Activated CD4-positive, alpha-beta T cell treated with anti-CD3 and anti-CD28 coated beads, Interleukin-2, amount 10 ng/mL, durations not matched to agents 7 days and 5 days (primary cell): ENCODE measurements at regions not wholly inside any gene's neighbourhood (a gene's known extent, or its start where the extent isn't known, plus 50 kb on each side); places are given as distances from the start of the nearest gene placed in this dataset.
"Not testable (repeated sequence)": the region's sequence is repeated elsewhere in the genome, so short reads cannot be mapped to it uniquely, and the experiment has no call there.

Source experiments
- CTCF ChIA-PET: fragments of 350-600 bp; sonication (Branson Sonifier 250); formaldehyde crosslinking; loops from one replicate; lab custom pipeline; 2021; ENCODE audit warnings: antibody characterized with exemption; lab: Charles Lee
- POLR2A ChIA-PET: fragments of 350-600 bp; sonication (Branson Sonifier 250); formaldehyde crosslinking; loops from one replicate; lab custom pipeline; 2021; ENCODE audit warnings: antibody characterized with exemption; lab: Charles Lee
- DNase-seq: peaks from one replicate; pipeline ENCODE4 v3.0.0-alpha.2; 2020
- H3K27ac Mint-ChIP-seq: one replicate; pipeline ENCODE4 v1.8.0; 2021; ENCODE audit warnings: mild to moderate bottlenecking, moderate library complexity, mixed read lengths
- H3K27me3 Mint-ChIP-seq: one replicate; pipeline ENCODE4 v1.8.0; 2021; ENCODE audit warnings: mixed read lengths
- H3K36me3 Mint-ChIP-seq: one replicate; pipeline ENCODE4 v1.8.0; 2021; ENCODE audit warnings: low read depth, mixed read lengths
- H3K4me1 Mint-ChIP-seq: one replicate; pipeline ENCODE4 v1.8.0; 2021; ENCODE audit warnings: mixed read lengths
- H3K4me3 Mint-ChIP-seq: one replicate; pipeline ENCODE4 v1.8.0; 2021; ENCODE audit warnings: mild to moderate bottlenecking, moderate library complexity, mixed read lengths
- H3K9me3 Mint-ChIP-seq: one replicate; pipeline ENCODE4 v1.8.0; 2021; ENCODE audit warnings: mixed read lengths

DNA sequence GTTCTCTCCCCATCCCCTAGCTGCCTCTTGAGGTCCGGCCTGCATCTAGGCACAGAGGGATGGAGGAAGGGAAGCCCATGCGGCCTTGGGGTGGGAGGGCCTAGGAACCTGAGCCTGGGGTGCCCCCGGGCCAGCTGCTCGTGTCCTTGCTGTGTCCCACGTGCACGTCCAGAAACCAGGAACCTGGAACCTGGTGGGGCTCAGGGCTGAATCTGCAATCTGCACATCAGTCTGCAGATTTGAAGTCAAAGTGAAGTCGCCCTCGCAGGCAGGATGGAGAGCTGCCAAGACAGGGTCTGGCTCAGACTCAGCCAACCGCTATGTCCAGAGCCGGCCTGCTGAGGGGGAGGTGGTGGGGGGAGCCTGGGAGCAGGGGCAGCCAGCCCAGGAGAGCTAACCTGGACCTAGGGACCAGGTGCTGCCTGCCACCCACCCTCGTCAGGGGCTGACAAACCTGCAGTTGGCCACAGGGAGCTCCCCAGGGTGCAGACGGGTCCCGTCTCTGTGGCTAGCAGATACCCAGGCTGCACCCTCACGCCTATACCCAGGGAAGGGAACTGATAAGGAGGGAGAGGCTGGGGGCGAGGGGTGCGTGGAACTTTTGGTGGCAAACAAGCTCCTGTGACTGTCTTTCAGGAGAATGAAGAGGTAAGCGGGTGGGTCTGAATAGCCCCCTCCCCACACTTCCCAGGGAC is 103.5 kb upstream of the SIMC1 start:
- CTCF ChIA-PET: no interaction called here
- Mint-ChIP-seq H3K27me3 (peaks cover 38% of the 10 kb centered on the region), H3K27ac (no peak overlapping the region), H3K4me3 (no peak overlapping the region), H3K36me3 (no peaks in the 10 kb centered on the region), H3K4me1 (peaks cover 14% of the 10 kb centered on the region), H3K9me3 (no peaks in the 10 kb centered on the region)
- no peak for DNase-seq
- POLR2A ChIA-PET: no interaction called here

GRCh38 chr5:176140138-176140537 is 98.1 kb upstream of the SIMC1 start:
- H3K4me1 Mint-ChIP-seq: not testable (repeated sequence)

GRCh38 chr5:176144508-176144907 is 93.7 kb upstream of the SIMC1 start:
- ChIA-PET POLR2A (no interaction called here), CTCF (no interaction called here)
- Mint-ChIP-seq H3K9me3 (peaks cover 12% of the 10 kb centered on the region), H3K27ac (no peak overlapping the region), H3K4me3 (no peak overlapping the region), H3K4me1 (peaks cover 5% of the 10 kb centered on the region), H3K27me3 (peaks cover 28% of the 10 kb centered on the region), H3K36me3 (peaks cover 2% of the 10 kb centered on the region)
- DNase-seq: no peak

More at GRCh38 chr5:176140138-176140537, 98.1 kb upstream of the SIMC1 start:
- Mint-ChIP-seq H3K9me3 (peaks cover 12% of the 10 kb centered on the region), H3K27me3 (peaks cover 25% of the 10 kb centered on the region)
- H3K4me3 Mint-ChIP-seq, POLR2A ChIA-PET, H3K36me3 Mint-ChIP-seq, CTCF ChIA-PET, DNase-seq, H3K27ac Mint-ChIP-seq: not testable (repeated sequence)

- CTCF ChIA-PET, H3K27ac Mint-ChIP-seq, H3K36me3 Mint-ChIP-seq, H3K4me3 Mint-ChIP-seq, DNase-seq, H3K9me3 Mint-ChIP-seq, H3K4me1 Mint-ChIP-seq, POLR2A ChIA-PET: not testable (repeated sequence)
- peaks cover 17% of the 10 kb centered on the region for H3K27me3 Mint-ChIP-seq
These were observed 88.3 kb upstream of the SIMC1 start for GRCh38 chr5:176149948-176150347.

DNA sequence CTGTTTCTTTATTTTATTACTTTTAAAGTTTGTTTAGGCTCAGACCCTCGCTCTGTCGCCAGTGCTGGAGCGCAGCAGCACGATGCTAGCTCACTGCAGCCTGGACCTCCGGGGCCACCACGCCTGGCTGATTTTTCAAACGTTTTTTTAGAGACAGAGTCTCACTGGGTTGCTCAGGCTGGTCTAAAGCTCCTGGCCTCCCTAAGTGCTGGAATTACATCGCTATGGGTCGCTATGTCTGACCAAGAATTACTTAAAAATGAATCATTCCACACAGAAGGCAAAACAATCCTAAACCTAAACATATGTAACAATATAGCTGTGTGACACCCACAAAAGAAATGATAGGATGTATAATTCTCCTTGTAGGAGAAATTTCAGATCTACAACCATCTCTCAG is 86.9 kb upstream of the SIMC1 start:
- H3K27me3 Mint-ChIP-seq: peaks cover 11% of the 10 kb centered on the region
- H3K27ac Mint-ChIP-seq: no peak overlapping the region
- no peak for DNase-seq
- CTCF ChIA-PET: no interaction called here
- POLR2A ChIA-PET: no interaction called here
- no peaks in the 10 kb centered on the region for H3K4me1 Mint-ChIP-seq
- H3K4me3 Mint-ChIP-seq: no peak overlapping the region
- no peaks in the 10 kb centered on the region for H3K36me3 Mint-ChIP-seq
- no peaks in the 10 kb centered on the region for H3K9me3 Mint-ChIP-seq

- Mint-ChIP-seq H3K4me3 (no peak overlapping the region), H3K4me1 (no peaks in the 10 kb centered on the region), H3K27me3 (peaks cover 8% of the 10 kb centered on the region), H3K36me3 (no peaks in the 10 kb centered on the region), H3K9me3 (no peaks in the 10 kb centered on the region), H3K27ac (no peak overlapping the region)
- ChIA-PET POLR2A (no interaction called here), CTCF (interaction anchor here (0.9 kb wide), 1 partner anchor 322 kb away, joined by 3 read pairs; no protein-coding TSS in a partner anchor)
- DNase-seq: no peak
These were observed 85.9 kb upstream of the SIMC1 start for GRCh38 chr5:176152191-176152929.

GRCh38 chr5:176152930-176153311 is 85.3 kb upstream of the SIMC1 start:
- POLR2A ChIA-PET: no interaction called here
- no peaks in the 10 kb centered on the region for H3K36me3 Mint-ChIP-seq
- no peak for DNase-seq
- no peaks in the 10 kb centered on the region for H3K9me3 Mint-ChIP-seq
- no peak overlapping the region for H3K4me3 Mint-ChIP-seq
- H3K27ac Mint-ChIP-seq: no peak overlapping the region
- H3K27me3 Mint-ChIP-seq: peaks cover 8% of the 10 kb centered on the region
- CTCF ChIA-PET: interaction anchor here (0.9 kb wide), 1 partner anchor 323 kb away, joined by 3 read pairs; no protein-coding TSS in a partner anchor
- no peaks in the 10 kb centered on the region for H3K4me1 Mint-ChIP-seq

DNA sequence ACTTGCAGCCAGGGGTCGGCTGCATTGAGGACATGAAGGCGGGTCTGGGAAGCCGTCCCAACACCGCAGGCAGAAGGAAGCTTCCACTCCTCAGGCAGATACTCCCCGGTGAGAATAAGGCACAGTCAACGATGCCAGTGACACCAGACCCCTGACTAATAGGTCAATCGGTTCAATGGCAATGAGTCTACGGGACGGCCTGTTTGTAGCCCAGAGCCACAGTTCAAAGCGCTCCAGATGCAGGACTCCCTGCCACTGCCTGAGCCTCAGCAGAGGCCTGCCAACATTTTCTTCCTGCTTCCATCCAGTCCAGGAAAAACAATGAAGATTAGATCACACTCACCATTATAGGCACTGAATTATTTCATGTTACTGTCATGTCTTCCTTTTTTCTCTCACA is 84.5 kb upstream of the SIMC1 start:
- peaks cover 10% of the 10 kb centered on the region for H3K27me3 Mint-ChIP-seq
- CTCF ChIA-PET: no interaction called here
- H3K4me3 Mint-ChIP-seq: no peak overlapping the region
- H3K27ac Mint-ChIP-seq: no peak overlapping the region
- no peaks in the 10 kb centered on the region for H3K36me3 Mint-ChIP-seq
- no peaks in the 10 kb centered on the region for H3K4me1 Mint-ChIP-seq
- H3K9me3 Mint-ChIP-seq: no peaks in the 10 kb centered on the region
- POLR2A ChIA-PET: no interaction called here
- DNase-seq: no peak

- no peaks in the 10 kb centered on the region for H3K9me3 Mint-ChIP-seq
- CTCF ChIA-PET: no interaction called here
- no peak overlapping the region for H3K27ac Mint-ChIP-seq
- H3K27me3 Mint-ChIP-seq: peaks cover 12% of the 10 kb centered on the region
- no peaks in the 10 kb centered on the region for H3K36me3 Mint-ChIP-seq
- DNase-seq: no peak
- no peaks in the 10 kb centered on the region for H3K4me1 Mint-ChIP-seq
- POLR2A ChIA-PET: no interaction called here
- no peak overlapping the region for H3K4me3 Mint-ChIP-seq
These were observed 83.4 kb upstream of the SIMC1 start for GRCh38 chr5:176154821-176155220.

GRCh38 chr5:176155922-176156359 is 82.3 kb upstream of the SIMC1 start:
- Mint-ChIP-seq H3K27ac (no peak overlapping the region), H3K27me3 (peaks cover 14% of the 10 kb centered on the region), H3K9me3 (no peaks in the 10 kb centered on the region), H3K4me1 (no peaks in the 10 kb centered on the region), H3K36me3 (no peaks in the 10 kb centered on the region), H3K4me3 (no peak overlapping the region)
- DNase-seq: no peak
- ChIA-PET POLR2A (no interaction called here), CTCF (no interaction called here)

- Mint-ChIP-seq H3K4me3 (no peak overlapping the region), H3K4me1 (no peaks in the 10 kb centered on the region), H3K27ac (no peak overlapping the region), H3K36me3 (no peaks in the 10 kb centered on the region), H3K27me3 (peaks cover 21% of the 10 kb centered on the region), H3K9me3 (no peaks in the 10 kb centered on the region)
- no peak for DNase-seq
- ChIA-PET CTCF (no interaction called here), POLR2A (no interaction called here)
These were observed 80.6 kb upstream of the SIMC1 start for GRCh38 chr5:176157656-176158055.

- no peaks in the 10 kb centered on the region for H3K4me1 Mint-ChIP-seq
These were observed 76.8 kb upstream of the SIMC1 start for GRCh38 chr5:176161431-176161830.

DNA sequence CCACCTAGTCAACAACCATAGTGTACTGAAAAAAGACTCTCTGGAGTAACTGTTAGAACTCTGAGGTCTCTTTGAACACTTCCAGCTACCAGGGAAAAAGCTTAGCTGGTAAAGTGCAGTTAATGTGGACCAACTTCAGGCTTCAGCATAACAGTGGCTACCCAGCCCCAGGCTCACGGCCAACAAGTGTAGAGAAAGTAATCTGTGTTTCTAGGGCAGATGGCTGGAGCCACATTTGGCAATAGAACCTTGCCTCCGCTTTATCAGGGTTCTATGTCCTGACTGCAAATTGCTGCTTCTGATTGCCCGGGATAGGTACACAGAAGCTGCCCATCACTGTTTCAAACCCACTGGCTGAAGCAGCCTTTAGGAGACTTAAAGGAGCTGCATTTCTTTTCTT is 76.0 kb upstream of the SIMC1 start:
- no peak overlapping the region for H3K4me3 Mint-ChIP-seq
- no peak overlapping the region for H3K27ac Mint-ChIP-seq
- no peak for DNase-seq
- H3K9me3 Mint-ChIP-seq: no peaks in the 10 kb centered on the region
- ChIA-PET POLR2A (no interaction called here), CTCF (no interaction called here)
- H3K4me1 Mint-ChIP-seq: no peaks in the 10 kb centered on the region
- peaks cover 53% of the 10 kb centered on the region for H3K27me3 Mint-ChIP-seq
- H3K36me3 Mint-ChIP-seq: no peaks in the 10 kb centered on the region

More at GRCh38 chr5:176161431-176161830, 76.8 kb upstream of the SIMC1 start:
- H3K9me3 Mint-ChIP-seq: no peaks in the 10 kb centered on the region
- no peaks in the 10 kb centered on the region for H3K36me3 Mint-ChIP-seq
- ChIA-PET POLR2A (no interaction called here), CTCF (no interaction called here)
- peaks cover 47% of the 10 kb centered on the region for H3K27me3 Mint-ChIP-seq
- no peak overlapping the region for H3K27ac Mint-ChIP-seq
- H3K4me3 Mint-ChIP-seq: no peak overlapping the region
- no peak for DNase-seq
